Kidney epithelial cell (primary cell): ENCODE measurements at regions not wholly inside any gene's neighbourhood (a gene's known extent, or its start where the extent isn't known, plus 50 kb on each side); places are given as distances from the start of the nearest gene placed in this dataset.
"Not testable (repeated sequence)": the region's sequence is repeated elsewhere in the genome, so short reads cannot be mapped to it uniquely, and the experiment has no call there.

Source experiments
- DNase-seq: peaks from one replicate; pipeline ENCODE4 v3.0.0-alpha.2; 2010; ENCODE audit warnings: low read depth
- H3K27me3 ChIP-seq: 2 replicates; pipeline ENCODE4 v1.6.0; 2011; ENCODE audit warnings: low read length; ENCODE audit not compliant: control insufficient read depth, insufficient read depth
- H3K36me3 ChIP-seq: 2 replicates; pipeline ENCODE4 v1.5.1; 2011; ENCODE audit warnings: low read length; ENCODE audit not compliant: control insufficient read depth, insufficient read depth
- H3K4me3 ChIP-seq: 2 replicates; pipeline ENCODE4 v1.5.1; 2011; ENCODE audit warnings: low read depth, mild to moderate bottlenecking, control low read depth, low read length
- CTCF ChIP-seq: IDR thresholded peaks from 2 replicates; pipeline ENCODE4 v1.5.1; 2011; ENCODE audit warnings: mild to moderate bottlenecking, moderate library complexity, low read length, control low read depth, inconsistent platforms; ENCODE audit not compliant: insufficient read depth, poor library complexity, severe bottlenecking

- TF ChIP-seq CTCF: no peak
- H3K36me3 ChIP-seq: no peaks in the 10 kb centered on the region
- no peaks in the 10 kb centered on the region for H3K27me3 ChIP-seq
- H3K4me3 ChIP-seq: no peak overlapping the region
- DNase-seq: no peak
Measured at GRCh38 chr9:95715868-95716435, 159.5 kb upstream of the ERCC6L2 start.

- Histone ChIP-seq H3K36me3 (no peaks in the 10 kb centered on the region), H3K27me3 (no peaks in the 10 kb centered on the region), H3K4me3 (no peak overlapping the region)
- no peak for TF ChIP-seq CTCF
- DNase-seq: no peak
Measured at GRCh38 chr9:95710446-95710845, 165.0 kb upstream of the ERCC6L2 start.

GRCh38 chr9:95696701-95697100, 178.8 kb upstream of the ERCC6L2 start:
- Histone ChIP-seq H3K27me3 (no peaks in the 10 kb centered on the region), H3K36me3 (no peaks in the 10 kb centered on the region), H3K4me3 (no peak overlapping the region)
- no peak for TF ChIP-seq CTCF
- DNase-seq: peak; percentile 38

GRCh38 chr9:95691435-95691834, 174.7 kb upstream of the PTCH1 start:
- H3K4me3 ChIP-seq: no peak overlapping the region
- H3K36me3 ChIP-seq: no peaks in the 10 kb centered on the region
- no peak for TF ChIP-seq CTCF
- H3K27me3 ChIP-seq: no peaks in the 10 kb centered on the region
- no peak for DNase-seq

- no peak overlapping the region for H3K4me3 ChIP-seq
- no peak for TF ChIP-seq CTCF
- H3K27me3 ChIP-seq: no peaks in the 10 kb centered on the region
- DNase-seq: no peak
- H3K36me3 ChIP-seq: no peaks in the 10 kb centered on the region
Measured at GRCh38 chr9:95689669-95690068, 172.9 kb upstream of the PTCH1 start.

- no peaks in the 10 kb centered on the region for H3K36me3 ChIP-seq
- H3K27me3 ChIP-seq: no peaks in the 10 kb centered on the region
- TF ChIP-seq CTCF: no peak
- no peak overlapping the region for H3K4me3 ChIP-seq
- DNase-seq: no peak
Measured at GRCh38 chr9:95684516-95684915, 167.7 kb upstream of the PTCH1 start.

- not testable (repeated sequence) for H3K36me3 ChIP-seq, H3K27me3 ChIP-seq, DNase-seq, H3K4me3 ChIP-seq
Measured at GRCh38 chr9:95680306-95680705, 163.5 kb upstream of the PTCH1 start.
